Panc1 (cell line): ENCODE measurements at regions not wholly inside any gene's neighbourhood (a gene's known extent, or its start where the extent isn't known, plus 50 kb on each side); places are given as distances from the start of the nearest gene placed in this dataset.

Experiments
- ATAC-seq: fragments of 200-7000 bp; cut with Tn5 transposase; 2 replicates; pipeline ENCODE4 v1.9.1; 2020; ENCODE audit warnings: mild to moderate bottlenecking, moderate library complexity
- BruUV-seq: library from RNA; stranded (reverse); fragments of 400-500 nt; replicated peaks from 2 replicates; lab custom pipeline; 2021; lab: Mats Ljungman, UMichigan
- CTCF ChIA-PET: fragments of 300-600 bp; sonication (Branson Sonifier 250); formaldehyde crosslinking; loops from one replicate; lab custom pipeline; 2022; ENCODE audit warnings: antibody characterized with exemption; lab: Charles Lee
- POLR2A ChIA-PET: fragments of 300-600 bp; sonication (Branson Sonifier 250); formaldehyde crosslinking; loops from one replicate; lab custom pipeline; 2022; ENCODE audit warnings: antibody characterized with exemption; lab: Charles Lee
- DNase-seq: peaks from one replicate; pipeline ENCODE4 v3.0.0-alpha.2; 2010; ENCODE audit warnings: low read depth, low spot score
- H3K27ac ChIP-seq: 2 replicates; pipeline ENCODE4 v1.5.1; 2011; ENCODE audit warnings: mild to moderate bottlenecking, low read length, inconsistent platforms
- H3K27me3 ChIP-seq: fragments of 200-500 bp; sonication (Bioruptor generic); 2 replicates; pipeline ENCODE4 v1.6.0; 2014; ENCODE audit warnings: low read length, inconsistent platforms; ENCODE audit not compliant: control insufficient read depth, insufficient read depth
- H3K36me3 ChIP-seq: fragments of 200-500 bp; sonication (Bioruptor generic); 2 replicates; pipeline ENCODE4 v1.5.1; 2014; ENCODE audit warnings: inconsistent platforms, mild to moderate bottlenecking, low read length, moderate library complexity; ENCODE audit not compliant: control insufficient read depth, insufficient read depth
- H3K4me1 ChIP-seq: 2 replicates; pipeline ENCODE4 v1.5.1; 2011; ENCODE audit warnings: inconsistent platforms, mild to moderate bottlenecking, low read length, moderate library complexity; ENCODE audit not compliant: control insufficient read depth, insufficient read depth
- H3K4me3 ChIP-seq, 2 experiments: 2 replicates each; pipeline ENCODE4 v1.5.1; 2011 to 2012; ENCODE audit warnings: low read depth in 2 of 2, low read length in 2 of 2, mild to moderate bottlenecking in 2 of 2, inconsistent platforms in 1 of 2, moderate library complexity in 1 of 2
- H3K9me3 ChIP-seq: fragments of 200-500 bp; sonication (Bioruptor generic); 2 replicates; pipeline ENCODE4 v1.5.1; 2014; ENCODE audit warnings: low read depth, mild to moderate bottlenecking, inconsistent platforms, low read length, moderate library complexity; ENCODE audit not compliant: control insufficient read depth, insufficient read depth
- POLR2AphosphoS5 ChIP-seq: IDR thresholded peaks from 2 replicates; pipeline ENCODE4 v1.6.1; 2012; ENCODE audit warnings: mild to moderate bottlenecking, low read depth, low read length, moderate library complexity
- SIN3A ChIP-seq: IDR thresholded peaks from 2 replicates; pipeline ENCODE4 v1.6.1; 2012; ENCODE audit warnings: low read depth, mild to moderate bottlenecking, low read length, moderate library complexity, borderline replicate concordance; ENCODE audit not compliant: insufficient read depth
- TCF7L2 ChIP-seq: IDR thresholded peaks from 2 replicates; pipeline ENCODE4 v1.6.1; 2011; ENCODE audit warnings: mild to moderate bottlenecking, low read depth, low read length, inconsistent platforms
- in situ Hi-C: cut with HindIII; loops from 2 replicates; pipeline ENCODE4 v1.10.0; 2016; ENCODE audit warnings: low sequenced_read_pairs, low pct_unique_long_range_greater_than_20kb
- intact Hi-C: fragments of 100-400 bp; cut with micrococcal nuclease; formaldehyde crosslinking; loops from one replicate; pipeline ENCODE4 v1.10.0; 2022; ENCODE audit not compliant: unreplicated experiment
- TF ChIP-seq, protein P1 (sequence below): fragments of 450-650 bp; IDR thresholded peaks from 2 replicates; pipeline ENCODE4 v1.5.1; 2017; ENCODE audit warnings: mild to moderate bottlenecking
- TF ChIP-seq, protein P2 (sequence below), 2 experiments: IDR thresholded peaks; 2 replicates each; pipeline ENCODE4 v1.6.1; 2011 to 2012; ENCODE audit warnings: low read depth in 2 of 2, control low read depth in 1 of 2, low read length in 1 of 2, mild to moderate bottlenecking in 1 of 2, moderate library complexity in 1 of 2; ENCODE audit not compliant: insufficient read depth in 1 of 2

DNA sequence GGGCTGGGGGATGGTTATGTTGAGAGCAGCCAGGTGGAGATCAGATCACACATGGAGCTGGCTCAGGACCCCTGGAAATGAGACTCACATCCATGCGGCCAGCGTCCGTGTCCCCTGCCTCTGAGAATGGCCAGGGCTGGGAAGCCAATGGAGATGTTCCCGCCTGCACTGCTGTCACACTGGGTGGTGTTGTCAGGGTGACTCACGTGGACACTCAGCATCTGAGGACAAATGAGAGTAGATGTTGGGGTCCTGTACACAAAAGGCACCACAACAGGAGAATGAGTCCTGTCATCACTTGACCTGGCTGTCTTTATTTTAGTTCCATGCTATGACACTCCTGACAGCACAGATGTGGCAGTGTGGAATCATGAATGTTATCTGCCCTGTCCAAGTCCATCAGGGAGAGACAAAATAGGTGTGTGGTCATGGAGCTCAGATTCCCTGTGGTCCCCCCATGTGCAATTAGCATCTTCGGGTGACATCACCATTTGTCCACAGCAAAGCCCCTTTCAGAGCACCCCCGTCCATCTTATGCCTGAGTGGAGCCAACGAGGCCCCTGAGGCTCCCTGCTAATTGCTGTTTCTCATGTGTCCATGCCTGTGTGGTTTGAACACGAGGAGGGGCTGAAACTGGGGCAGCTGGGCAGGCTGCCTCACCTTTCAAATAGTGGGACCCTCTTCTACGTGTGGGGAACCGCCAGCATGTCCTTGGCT is 393.5 kb downstream of the AACS start:
- TF ChIP-seq, protein P1, sequence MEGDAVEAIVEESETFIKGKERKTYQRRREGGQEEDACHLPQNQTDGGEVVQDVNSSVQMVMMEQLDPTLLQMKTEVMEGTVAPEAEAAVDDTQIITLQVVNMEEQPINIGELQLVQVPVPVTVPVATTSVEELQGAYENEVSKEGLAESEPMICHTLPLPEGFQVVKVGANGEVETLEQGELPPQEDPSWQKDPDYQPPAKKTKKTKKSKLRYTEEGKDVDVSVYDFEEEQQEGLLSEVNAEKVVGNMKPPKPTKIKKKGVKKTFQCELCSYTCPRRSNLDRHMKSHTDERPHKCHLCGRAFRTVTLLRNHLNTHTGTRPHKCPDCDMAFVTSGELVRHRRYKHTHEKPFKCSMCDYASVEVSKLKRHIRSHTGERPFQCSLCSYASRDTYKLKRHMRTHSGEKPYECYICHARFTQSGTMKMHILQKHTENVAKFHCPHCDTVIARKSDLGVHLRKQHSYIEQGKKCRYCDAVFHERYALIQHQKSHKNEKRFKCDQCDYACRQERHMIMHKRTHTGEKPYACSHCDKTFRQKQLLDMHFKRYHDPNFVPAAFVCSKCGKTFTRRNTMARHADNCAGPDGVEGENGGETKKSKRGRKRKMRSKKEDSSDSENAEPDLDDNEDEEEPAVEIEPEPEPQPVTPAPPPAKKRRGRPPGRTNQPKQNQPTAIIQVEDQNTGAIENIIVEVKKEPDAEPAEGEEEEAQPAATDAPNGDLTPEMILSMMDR, result no peak
- no peaks in the 10 kb centered on the region for H3K4me1 ChIP-seq
- no peaks in the 10 kb centered on the region for H3K36me3 ChIP-seq
- no peaks in the 10 kb centered on the region for H3K9me3 ChIP-seq
- H3K4me3 ChIP-seq, result no peak overlapping the region
- in situ Hi-C loops, result no loop called here
- H3K27me3 ChIP-seq, result peaks cover 2% of the 10 kb centered on the region; the same call in 1 of the 2 replicates
- DNase-seq (no peak), ATAC-seq (no peak)
- ChIA-PET CTCF (no interaction called here), POLR2A (no interaction called here)
- no peak overlapping the region for H3K27ac ChIP-seq
- no TSS peak for BruUV-seq
- intact Hi-C loops, result no loop called here

DNA sequence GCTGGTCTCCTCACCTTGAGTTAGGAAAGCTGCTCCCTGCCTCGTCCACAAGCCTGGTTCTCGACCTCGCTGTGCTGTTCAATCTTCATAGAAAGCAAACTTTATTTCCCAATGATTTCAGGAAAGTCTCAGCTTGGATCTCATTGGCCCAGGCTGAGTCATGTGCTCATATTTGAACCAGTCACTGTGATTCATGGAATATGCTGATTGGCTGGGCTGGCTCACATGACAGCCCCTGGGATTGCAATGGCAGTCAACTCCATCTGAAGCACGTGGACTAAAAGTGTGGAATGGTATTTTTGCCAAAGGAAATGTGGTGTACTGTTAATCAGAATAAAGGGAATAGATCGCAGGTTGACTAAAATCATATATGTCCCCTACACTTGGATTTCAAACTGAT is 396.6 kb downstream of the AACS start:
- Histone ChIP-seq H3K36me3 (no peaks in the 10 kb centered on the region), H3K9me3 (no peaks in the 10 kb centered on the region), H3K27ac (no peak overlapping the region), H3K4me3 (no peak overlapping the region), H3K4me1 (no peaks in the 10 kb centered on the region), H3K27me3 (no peaks in the 10 kb centered on the region)
- DNase-seq (no peak), ATAC-seq (no peak)
- TF ChIP-seq TCF7L2 (no peak), SIN3A (no peak), POLR2AphosphoS5 (no peak)
- TF ChIP-seq, protein P1, result no peak
- TF ChIP-seq, protein P2, sequence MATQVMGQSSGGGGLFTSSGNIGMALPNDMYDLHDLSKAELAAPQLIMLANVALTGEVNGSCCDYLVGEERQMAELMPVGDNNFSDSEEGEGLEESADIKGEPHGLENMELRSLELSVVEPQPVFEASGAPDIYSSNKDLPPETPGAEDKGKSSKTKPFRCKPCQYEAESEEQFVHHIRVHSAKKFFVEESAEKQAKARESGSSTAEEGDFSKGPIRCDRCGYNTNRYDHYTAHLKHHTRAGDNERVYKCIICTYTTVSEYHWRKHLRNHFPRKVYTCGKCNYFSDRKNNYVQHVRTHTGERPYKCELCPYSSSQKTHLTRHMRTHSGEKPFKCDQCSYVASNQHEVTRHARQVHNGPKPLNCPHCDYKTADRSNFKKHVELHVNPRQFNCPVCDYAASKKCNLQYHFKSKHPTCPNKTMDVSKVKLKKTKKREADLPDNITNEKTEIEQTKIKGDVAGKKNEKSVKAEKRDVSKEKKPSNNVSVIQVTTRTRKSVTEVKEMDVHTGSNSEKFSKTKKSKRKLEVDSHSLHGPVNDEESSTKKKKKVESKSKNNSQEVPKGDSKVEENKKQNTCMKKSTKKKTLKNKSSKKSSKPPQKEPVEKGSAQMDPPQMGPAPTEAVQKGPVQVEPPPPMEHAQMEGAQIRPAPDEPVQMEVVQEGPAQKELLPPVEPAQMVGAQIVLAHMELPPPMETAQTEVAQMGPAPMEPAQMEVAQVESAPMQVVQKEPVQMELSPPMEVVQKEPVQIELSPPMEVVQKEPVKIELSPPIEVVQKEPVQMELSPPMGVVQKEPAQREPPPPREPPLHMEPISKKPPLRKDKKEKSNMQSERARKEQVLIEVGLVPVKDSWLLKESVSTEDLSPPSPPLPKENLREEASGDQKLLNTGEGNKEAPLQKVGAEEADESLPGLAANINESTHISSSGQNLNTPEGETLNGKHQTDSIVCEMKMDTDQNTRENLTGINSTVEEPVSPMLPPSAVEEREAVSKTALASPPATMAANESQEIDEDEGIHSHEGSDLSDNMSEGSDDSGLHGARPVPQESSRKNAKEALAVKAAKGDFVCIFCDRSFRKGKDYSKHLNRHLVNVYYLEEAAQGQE (IDR thresholded peaks at IDR 0.05; ENCODE audit: insufficient read depth in 1 of 2, low read depth in 2 of 2, low read length in 1 of 2), result no peak
- CTCF ChIA-PET, result no interaction called here
- in situ Hi-C loops, result no loop called here
- intact Hi-C loops, result no loop called here
- no TSS peak for BruUV-seq
- POLR2A ChIA-PET, result no interaction called here
